Mammary epithelial cell (primary cell): ENCODE measurements at regions not wholly inside any gene's neighbourhood (a gene's known extent, or its start where the extent isn't known, plus 50 kb on each side); places are given as distances from the start of the nearest gene placed in this dataset.

ENCODE experiments used
- CTCF ChIP-seq, 2 donors: IDR thresholded peaks in 1 of 2; conservative IDR thresholded peaks in 1 of 2; 2 replicates each; pipeline ENCODE4 v1.5.1; 2011 to 2012; ENCODE audit warnings: inconsistent platforms in 2 of 2, low read length in 2 of 2, mild to moderate bottlenecking in 2 of 2, control low read depth in 1 of 2, low read depth in 1 of 2; ENCODE audit not compliant: insufficient read depth in 1 of 2; ENCODE audit errors: extremely low read depth in 1 of 2
- EZH2 ChIP-seq: IDR thresholded peaks from 2 replicates; pipeline ENCODE4 v1.6.1; 2012; ENCODE audit warnings: low read length, inconsistent platforms, borderline replicate concordance

- TF ChIP-seq CTCF (conservative IDR thresholded peaks at IDR 0.05 in 1 of 2, IDR thresholded peaks at IDR 0.05 in 1 of 2; ENCODE audit: extremely low read depth in 1 of 2, insufficient read depth in 1 of 2, low read depth in 1 of 2, low read length in 2 of 2): no peak
- TF ChIP-seq EZH2: no peak
These were observed 275.2 kb downstream of the SHQ1 start for GRCh38 chr3:72573051-72573450.
